GM18867 (cell line): ENCODE measurements at regions not wholly inside any gene's neighbourhood (a gene's known extent, or its start where the extent isn't known, plus 50 kb on each side); places are given as distances from the start of the nearest gene placed in this dataset.
"Not testable (repeated sequence)": the region's sequence is repeated elsewhere in the genome, so short reads cannot be mapped to it uniquely, and the experiment has no call there.

Experiments used
- ATAC-seq: cut with Tn5 transposase; IDR thresholded peaks from one replicate; pipeline ENCODE4 v1.9.1; 2021; ENCODE audit warnings: mild to moderate bottlenecking, moderate library complexity; ENCODE audit not compliant: unreplicated experiment

DNA sequence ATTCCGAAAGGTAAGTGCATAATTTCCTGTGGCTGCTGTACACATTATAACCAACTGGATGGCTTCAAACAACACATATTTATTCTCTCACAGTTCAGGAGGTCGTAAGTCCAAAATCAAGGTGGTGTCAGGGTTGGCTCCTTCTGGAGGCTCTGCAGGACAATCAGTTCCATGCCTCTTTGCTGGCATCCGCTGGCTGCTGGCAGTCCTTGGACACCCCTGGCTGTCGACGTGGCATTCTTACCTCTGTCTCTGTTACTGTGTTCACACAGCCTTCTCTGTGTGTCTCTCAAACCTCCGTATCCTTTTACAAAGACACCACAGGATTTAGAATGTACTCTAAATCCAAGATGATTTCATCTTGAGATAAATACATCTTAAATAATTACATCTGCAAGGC is 398.8 kb upstream of the ATP10A start:
- no peak for ATAC-seq

DNA sequence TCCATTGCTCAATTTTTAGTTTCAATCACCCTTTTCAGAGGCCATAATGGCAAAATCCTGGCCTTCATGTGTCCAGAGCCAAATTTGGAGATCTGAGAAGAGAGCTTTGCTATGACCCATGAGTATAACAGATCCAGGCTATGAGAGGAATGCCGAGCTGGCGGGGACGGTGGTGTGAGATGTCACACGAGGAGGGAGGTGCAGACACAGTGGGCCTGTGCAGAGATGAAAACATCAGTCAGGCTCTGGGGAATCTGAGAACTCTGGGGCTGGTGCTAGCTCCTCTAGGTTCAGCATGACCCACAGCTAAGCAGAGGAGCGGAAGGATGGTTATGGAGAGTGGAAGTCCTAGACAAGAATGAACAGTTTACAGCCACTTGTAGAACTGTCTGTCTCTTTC is 398.3 kb upstream of the ATP10A start:
- no peak for ATAC-seq

DNA sequence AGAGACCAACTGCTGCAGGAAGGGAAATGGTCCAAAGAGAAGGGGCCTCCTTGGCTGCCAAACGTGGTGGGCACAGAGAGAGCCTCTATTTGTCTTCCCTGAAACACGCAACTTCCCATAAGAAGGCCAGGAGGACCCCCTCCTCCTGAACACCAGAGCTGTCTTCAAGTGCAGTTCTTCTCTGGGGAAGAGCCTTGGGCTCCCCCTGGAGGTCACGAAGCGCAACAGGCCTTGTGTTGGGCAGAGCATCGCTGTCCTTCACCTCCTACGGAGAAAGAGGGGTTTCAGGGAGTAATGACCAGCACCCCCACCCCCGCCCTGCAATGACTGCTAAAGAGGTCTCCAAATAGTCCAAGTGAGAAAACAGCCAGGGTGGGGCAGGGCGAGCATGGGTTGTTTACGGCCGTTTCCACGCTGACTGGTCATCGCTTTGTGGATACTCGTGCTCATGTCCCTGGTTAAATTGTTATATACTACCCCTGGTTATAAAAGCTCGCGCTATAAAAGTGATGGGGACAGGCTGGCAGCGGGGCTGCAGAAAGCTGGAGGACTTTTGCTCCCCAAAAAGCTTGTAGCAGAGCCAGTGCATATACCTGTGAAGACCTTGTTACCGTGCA is 397.5 kb upstream of the ATP10A start:
- no peak for ATAC-seq

DNA sequence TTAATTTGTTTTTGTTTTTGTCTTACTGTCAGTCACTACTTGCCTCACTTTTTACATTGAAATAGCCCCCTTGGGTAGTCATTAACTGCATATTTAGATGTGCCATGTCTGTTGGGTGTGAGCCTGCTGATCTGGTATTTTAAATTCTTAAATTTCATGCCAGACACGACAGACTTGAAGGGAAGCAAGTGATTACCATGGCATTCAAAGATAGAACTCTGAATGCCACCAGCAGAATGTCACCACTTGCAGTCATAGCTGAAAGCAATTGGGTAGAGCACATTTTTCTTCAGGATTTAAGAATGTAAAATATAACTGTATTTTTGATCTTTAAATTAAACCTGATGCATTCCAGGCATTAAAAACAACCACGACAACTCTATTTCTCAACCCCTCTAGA is 396.5 kb upstream of the ATP10A start:
- no peak for ATAC-seq

DNA sequence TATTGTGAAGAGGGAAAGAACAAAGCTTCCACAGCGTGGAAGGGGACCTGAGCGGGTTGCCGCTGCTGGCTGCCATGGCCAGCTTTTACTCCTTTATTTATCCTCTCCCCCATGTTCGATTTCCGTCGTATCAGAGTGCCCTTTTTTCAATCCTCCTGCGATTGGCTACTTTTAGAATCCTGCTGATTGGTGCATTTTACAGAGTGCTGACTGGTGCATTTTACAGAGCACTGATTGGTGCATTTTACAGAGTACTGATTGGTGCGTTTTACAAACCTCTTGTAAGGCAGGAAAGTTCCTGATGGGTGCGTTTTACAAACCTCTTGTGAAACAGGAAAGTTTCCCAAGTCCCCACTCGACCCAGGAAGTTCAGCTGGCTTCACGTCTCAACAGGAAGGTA is 381.7 kb upstream of the ATP10A start:
- not testable (repeated sequence) for ATAC-seq

DNA sequence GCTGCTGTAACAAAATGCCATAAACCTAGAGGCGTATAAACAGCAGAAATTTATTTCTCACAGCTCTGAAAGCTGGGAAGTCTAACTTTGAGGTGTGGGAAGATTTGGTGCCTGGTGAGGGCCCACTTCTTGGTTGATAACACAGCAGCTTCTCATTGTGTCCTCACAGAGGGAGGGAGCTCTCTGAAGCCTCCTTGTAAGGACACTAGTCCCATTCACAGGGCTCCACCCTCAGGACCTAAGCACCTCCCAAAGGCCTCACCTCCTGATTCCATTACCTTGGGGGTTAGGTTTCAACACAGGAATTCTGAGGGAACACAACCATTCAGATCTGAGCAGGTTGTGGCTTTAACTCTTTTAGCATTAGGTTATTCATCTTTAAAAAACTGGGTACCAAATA is 380.3 kb upstream of the ATP10A start:
- ATAC-seq = no peak

DNA sequence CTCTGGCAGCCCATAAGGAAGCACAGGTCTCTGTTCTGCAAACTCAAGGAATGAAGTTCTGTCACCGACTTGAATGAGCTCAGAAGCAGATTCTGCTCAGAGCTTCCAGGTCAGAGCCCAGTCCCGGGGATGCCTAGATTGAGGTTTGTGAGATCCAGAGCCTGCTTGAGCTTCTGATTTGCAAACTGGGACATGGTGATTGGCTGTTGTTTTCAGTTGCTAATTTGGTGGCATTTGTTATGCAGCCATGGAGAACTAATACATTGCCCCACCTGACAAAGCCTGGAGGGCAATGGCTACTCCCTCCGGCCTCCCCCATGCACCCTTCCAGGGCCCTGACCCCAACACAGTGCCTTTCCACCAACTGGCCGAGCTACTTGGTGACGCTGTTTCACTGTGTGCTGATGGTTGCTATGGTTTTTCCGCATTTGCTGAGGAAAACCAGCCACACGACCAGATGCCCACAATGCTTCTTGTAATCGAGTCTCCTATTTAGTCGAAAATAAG is 379.5 kb upstream of the ATP10A start:
- ATAC-seq = no peak

DNA sequence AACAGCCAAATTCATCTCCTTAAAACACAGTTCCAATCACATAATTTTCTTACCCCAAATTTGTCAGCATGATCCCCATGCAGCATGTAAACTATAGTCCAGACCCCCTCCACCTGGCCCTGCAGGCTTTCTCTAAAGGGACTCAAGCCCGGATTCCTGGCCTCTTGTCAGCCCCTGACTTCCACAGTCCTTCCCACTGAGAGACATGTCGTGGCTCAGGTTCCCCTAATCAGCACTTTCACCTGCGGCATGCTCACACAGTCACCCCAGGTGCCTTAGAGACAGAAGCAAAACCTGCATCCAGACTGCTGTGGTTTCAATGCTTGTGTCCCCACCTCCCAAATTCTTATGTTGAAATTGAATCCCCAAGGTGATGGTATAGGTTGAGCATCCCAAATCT is 372.7 kb upstream of the ATP10A start:
- no peak for ATAC-seq

DNA sequence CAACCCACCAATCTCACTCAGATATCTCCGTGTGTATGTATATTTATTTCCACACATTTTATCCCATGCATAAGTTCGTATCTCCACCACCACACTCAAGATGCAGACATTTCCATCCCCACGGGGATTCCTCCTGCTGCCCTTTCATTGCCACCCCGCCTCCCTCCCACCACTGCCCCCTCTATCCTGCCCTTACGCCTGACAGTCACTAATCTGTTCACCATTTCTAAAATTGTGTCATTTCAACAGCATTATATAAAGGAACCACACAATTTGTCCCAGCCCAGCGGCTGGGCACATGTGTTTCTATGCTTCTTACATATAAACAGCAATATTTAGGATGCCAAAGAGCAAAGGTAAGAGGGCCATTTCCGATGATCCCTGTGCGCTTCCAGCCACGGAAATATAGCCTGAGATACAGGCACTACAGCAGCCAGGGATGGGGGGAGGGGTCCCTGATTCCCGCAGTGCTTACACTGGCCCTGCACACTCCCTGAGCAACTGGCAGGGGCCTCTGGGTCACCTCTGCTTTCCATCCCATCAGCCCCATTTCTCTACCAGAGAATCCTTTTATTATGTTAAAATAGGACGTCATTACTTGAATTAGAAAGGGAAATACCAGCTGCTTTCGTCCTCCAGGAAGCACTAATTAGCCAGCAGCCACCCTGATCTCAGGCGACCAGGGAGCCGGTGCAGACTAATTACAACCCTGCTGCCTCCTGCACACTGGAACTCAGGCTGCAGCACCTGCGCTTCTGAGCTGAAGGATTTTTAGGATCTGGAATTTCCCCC is 372.0 kb upstream of the ATP10A start:
- no peak for ATAC-seq

DNA sequence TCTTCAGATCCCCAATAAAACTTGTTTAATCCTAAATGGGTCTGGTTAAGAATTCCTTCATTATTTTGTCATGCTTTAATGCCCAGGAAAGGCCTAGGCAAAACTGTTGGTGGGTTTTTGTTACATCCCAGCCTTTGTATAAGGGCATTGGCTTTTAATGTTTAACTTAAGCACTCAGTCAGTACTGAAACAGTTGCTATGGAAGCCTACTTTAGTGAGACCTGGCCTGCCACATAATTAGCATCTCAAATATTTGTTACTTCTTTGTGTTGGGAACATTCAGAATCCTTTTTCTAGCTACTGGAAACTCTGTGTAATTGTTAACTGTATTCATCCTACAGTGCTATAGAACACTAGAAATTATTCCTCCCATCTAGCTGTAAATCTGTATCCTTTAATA is 369.6 kb upstream of the ATP10A start:
- no peak for ATAC-seq

DNA sequence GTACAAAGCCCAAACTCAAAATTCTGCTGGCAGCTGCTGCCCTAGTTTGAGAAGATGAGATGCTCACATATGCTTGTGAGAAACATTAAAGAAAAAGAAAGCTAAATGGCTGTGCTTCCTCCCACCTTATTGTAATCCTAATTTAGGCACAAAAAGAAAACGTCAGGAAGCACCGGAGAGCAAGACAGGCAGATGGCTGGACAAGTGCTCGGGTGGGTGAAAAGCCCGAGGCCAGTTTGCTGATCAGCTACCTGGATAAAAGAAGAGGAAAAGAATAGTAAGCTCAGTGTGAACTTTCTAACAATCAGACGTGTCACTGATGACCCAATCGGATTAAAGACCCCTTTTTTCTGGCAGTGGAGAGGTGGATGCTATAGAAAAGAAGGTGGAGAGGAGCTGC is 368.0 kb upstream of the ATP10A start:
- ATAC-seq = no peak

DNA sequence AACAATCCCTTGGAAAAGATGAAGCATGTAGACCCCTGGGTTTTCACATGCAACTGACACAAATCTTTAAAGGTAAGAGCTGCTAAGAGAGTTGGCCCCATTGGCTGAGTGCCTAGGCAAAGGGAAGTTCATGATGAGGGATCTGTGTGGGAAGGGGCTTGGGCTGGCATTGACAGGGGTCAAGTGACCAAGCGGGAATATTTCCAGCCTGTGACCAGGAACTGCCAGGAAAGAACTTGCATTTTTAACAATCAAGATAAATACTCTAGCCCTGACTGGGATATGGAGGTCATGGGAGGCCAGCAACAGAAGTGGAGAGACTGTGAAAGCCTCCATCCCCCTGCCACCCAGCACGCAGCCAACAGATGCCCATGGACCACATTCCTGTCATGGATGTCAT is 361.1 kb upstream of the ATP10A start:
- no peak for ATAC-seq

DNA sequence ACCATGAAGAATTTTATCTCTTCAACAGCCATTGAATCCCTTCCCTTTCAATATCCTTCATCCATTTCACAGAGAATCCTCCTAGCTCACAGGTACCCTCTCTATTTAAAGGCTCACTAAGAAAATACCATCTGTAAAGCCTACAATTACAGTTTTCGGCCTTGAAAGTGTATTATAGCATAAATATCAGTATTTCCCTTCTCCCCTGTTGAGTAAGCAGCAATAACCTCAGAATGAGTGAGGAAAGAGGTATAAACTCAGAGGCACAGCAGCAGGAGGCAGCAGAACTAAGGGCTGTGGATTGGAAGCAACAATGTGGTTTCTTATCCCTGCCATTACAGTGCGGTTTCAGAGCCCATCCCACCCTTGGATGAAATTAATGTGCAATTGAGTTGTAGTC is 360.6 kb upstream of the ATP10A start:
- ATAC-seq = no peak

DNA sequence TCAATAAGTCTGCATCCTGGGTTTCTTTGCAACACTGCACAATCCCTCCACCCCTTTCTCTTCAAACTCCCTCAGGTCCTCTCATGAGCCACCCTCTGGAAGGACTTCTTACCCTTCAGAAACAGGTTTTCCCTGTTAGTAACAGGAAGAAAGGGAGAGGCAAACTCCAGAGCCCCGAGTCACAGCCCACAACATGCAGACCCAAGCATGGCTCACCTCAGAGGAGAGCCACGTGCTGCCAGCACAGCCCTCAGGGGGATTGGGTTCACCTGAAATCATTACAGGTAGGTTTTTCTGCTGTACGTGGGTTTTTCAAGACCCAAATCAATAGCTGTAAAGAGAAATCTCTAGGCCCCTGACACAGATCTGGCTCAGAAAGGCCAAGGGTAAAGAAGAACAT is 359.7 kb upstream of the ATP10A start:
- no peak for ATAC-seq

DNA sequence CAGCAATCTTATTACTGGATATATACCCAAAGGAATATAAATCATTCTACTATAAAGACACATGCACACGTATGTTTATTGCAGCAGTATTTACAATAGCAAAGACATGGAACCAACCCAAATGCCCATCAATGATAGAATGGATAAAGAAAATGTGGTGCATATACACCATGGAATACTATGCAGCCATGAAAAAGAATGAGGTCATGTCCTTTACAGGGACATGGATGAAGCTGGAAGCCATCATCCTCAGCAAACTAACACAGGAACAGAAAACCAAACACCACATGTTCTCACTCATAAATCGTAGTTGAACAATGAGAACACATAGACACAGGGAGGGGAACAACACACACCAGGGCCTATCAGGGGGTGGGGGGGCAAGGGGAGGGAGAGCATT is 353.9 kb upstream of the ATP10A start:
- not testable (repeated sequence) for ATAC-seq

DNA sequence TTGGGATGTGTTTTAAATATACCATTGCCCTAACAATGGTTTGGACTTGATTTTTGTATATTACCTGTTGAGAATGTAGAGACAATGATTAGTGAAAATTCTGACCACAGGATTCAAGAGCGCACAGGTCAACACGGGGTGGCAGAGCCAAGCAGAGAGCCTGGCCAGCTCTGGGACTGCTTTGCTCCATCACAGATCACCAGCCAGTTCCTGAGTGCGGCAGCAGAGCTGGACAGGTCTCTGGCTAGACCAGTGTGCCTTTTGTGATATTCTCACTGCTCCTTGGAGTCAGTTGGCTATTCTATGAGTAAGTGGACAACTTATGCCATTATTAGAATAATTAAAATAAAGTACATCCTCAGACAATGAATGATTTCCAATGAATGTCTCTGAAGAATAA is 351.2 kb upstream of the ATP10A start:
- ATAC-seq = no peak

DNA sequence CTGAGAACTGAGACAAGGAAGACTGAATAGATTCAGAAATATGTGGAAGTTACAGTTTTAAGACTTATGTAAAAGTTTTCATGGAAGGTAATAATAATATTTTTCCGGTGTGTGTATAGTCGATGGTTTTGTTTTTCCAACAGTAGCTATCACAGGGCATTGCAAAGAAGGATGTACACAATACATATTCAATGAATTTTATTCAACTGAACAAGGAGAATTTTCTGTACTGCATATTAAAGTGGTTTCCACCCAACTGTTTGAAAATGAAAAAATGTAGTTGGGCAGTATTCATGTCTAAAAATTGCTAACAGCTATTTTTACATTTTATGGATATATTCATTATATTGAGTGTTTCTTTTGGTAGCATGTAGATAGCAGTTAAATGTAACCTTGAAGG is 350.3 kb upstream of the ATP10A start:
- no peak for ATAC-seq

DNA sequence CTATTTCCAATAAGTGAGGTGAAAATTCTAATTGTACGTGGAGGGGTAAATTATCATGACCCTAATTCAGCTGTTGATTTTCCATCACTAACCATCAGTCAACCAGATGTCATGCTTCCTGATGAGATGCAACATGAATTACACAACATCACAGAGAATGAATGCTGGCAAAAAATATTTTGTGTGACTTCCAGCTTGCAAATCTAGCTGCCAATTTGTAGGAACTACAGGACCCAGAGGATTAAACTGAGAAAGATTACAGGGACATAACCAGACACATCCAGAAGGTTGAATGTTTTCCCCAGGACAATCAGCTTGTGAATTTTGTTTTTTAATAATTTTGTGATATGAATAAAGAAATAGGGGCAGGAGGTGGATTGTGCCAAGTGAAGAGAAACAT is 349.0 kb upstream of the ATP10A start:
- no peak for ATAC-seq

DNA sequence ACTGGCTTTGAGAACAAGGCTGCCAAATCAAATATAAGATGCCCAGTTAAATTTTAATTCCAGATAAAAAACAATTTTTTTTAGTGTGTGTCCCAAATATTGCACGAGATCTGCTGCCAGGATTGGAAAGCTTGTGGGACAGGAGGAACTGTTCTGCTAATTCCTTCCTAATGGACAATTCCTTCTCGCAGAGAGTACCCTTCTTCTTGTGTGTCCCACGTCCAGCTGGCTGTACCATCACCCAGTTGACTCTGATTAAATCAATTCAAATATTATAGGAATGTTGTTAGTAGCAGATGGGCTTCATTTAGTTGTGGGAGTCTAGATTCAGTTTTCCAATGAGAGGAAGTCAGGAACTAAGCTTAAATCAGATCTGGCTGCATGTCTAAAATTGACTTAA is 347.9 kb upstream of the ATP10A start:
- ATAC-seq = no peak

DNA sequence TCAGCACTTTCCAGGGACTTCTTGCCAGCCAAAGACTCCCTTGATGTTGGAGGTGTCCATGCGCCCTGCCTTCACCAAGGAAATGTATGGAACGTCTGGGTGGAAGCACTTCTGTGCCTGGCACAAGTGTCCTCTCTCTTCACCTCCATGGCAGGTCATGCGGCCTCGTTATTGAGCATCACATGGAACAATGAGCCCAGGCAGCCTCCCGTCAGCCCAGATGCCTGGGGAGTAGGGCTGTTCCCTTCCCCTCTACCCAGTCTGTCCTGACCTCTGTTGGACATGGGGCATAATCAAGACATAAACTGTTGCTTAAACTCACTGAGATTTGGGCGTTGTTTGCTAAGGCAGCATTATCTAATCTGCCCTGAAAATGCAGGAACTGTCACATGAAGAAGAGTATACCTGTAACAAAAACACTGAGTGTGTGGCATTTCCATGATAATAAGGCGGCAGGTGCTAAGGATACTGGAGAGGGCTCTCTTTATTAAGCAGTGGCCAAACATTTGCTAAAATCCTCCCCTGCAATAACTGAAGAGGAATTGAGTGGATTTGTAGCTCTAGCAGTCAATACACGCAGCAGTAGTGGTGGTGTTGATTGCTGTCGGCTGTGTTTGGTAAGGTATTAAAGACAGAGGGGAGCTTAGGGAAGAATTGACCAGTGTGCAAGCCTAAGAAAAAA is 338.2 kb upstream of the ATP10A start:
- no peak for ATAC-seq

DNA sequence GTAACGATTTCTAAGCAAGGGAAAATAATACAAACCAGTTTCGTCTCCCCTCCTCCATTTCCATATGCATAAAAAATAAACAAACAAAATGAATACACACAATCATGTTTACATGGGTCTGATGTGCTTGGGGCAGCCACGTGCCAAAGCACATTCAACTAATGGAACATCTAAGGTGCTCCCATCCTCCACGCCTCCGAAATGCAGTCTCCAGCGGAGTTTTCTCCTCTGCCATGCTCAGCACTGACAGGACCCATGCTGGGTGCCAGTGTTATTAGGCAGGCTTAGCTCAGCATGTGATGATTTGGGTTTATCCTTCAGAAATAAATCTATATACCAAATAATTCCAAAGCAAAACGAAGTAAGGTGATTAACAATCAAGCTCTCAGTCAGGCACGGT is 337.3 kb upstream of the ATP10A start:
- ATAC-seq = no peak

DNA sequence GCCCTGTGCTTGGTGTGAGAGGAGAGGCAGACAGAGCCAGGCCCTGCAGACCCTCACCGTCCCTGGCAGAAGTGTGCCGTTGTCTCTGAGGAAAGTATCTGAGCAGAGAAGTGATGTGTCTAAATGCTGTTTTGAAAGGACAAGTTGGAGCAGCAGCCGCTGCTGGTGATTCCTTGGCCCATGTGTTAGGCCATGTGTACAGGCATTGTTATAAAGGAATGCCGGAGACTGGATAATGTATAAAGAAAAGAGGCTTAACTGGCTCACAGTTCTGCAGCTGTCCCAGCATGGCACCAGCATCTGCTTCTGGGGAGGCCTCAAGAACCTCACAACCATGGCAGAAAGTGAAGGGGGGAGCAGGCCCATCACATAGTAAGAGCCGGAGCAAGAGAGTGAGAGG is 334.6 kb upstream of the ATP10A start:
- ATAC-seq = no peak
